IMR-90 (cell line): ENCODE measurements at regions not wholly inside any gene's neighbourhood (a gene's known extent, or its start where the extent isn't known, plus 50 kb on each side); places are given as distances from the start of the nearest gene placed in this dataset.

ENCODE experiments used
- ATAC-seq: fragments of 200-7000 bp; cut with Tn5 transposase; 2 replicates; pipeline ENCODE4 v1.9.1; 2020; ENCODE audit warnings: low read depth, mild to moderate bottlenecking, moderate library complexity
- BruUV-seq: library from RNA; stranded (reverse); fragments of 400-500 nt; replicated peaks from 2 replicates; lab custom pipeline; 2021; lab: Mats Ljungman, UMichigan
- CTCF ChIA-PET: fragments of 300-600 bp; formaldehyde crosslinking; extraction: SDS; loops from one replicate; lab custom pipeline; 2021; ENCODE audit warnings: antibody characterized with exemption; lab: Yijun Ruan, JAX
- POLR2A ChIA-PET: fragments of 300-600 bp; sonication (Branson Sonifier 250); formaldehyde crosslinking; loops from one replicate; lab custom pipeline; 2022; ENCODE audit warnings: antibody characterized with exemption; ENCODE audit not compliant: unreplicated experiment; lab: Charles Lee
- DNase-seq: peaks from one replicate; pipeline ENCODE4 v3.0.0; 2013
- H2AFZ ChIP-seq: replicated peaks from 2 replicates; pipeline ENCODE3; 2013; ENCODE audit warnings: low read length, mild to moderate bottlenecking; ENCODE audit not compliant: poor library complexity
- H2AK5ac ChIP-seq: 2 replicates; pipeline ENCODE4 v1.6.1; 2013; ENCODE audit warnings: low read depth, low read length, inconsistent platforms
- H2AK9ac ChIP-seq: replicated peaks from 2 replicates; pipeline ENCODE3; 2013; ENCODE audit warnings: mild to moderate bottlenecking, low read depth, low read length, moderate library complexity; ENCODE audit not compliant: poor library complexity
- H2BK120ac ChIP-seq: 2 replicates; pipeline ENCODE4 v1.6.1; 2013; ENCODE audit warnings: low read depth, low read length, inconsistent platforms
- H2BK15ac ChIP-seq: 3 replicates; pipeline ENCODE4 v1.6.1; 2013; ENCODE audit warnings: low read depth, low read length, inconsistent platforms
- H2BK20ac ChIP-seq: 2 replicates; pipeline ENCODE4 v1.6.1; 2013; ENCODE audit warnings: low read depth, mild to moderate bottlenecking, inconsistent platforms, low read length, moderate library complexity
- H2BK5ac ChIP-seq: 2 replicates; pipeline ENCODE4 v1.6.1; 2013; ENCODE audit warnings: mild to moderate bottlenecking, low read depth, low read length, inconsistent platforms; ENCODE audit not compliant: poor library complexity, severe bottlenecking
- H3K14ac ChIP-seq: replicated peaks from 2 replicates; pipeline ENCODE4 v1.6.1; 2013; ENCODE audit warnings: low read depth, low read length, inconsistent platforms
- H3K18ac ChIP-seq: 2 replicates; pipeline ENCODE4 v1.6.1; 2013; ENCODE audit warnings: low read depth, low read length, control low read depth
- H3K23ac ChIP-seq: 2 replicates; pipeline ENCODE4 v1.6.1; 2013; ENCODE audit warnings: low read depth, low read length, inconsistent platforms
- H3K27ac ChIP-seq: 2 replicates; pipeline ENCODE4 v1.5.1; 2013; ENCODE audit warnings: mild to moderate bottlenecking, control low read depth, low read length; ENCODE audit not compliant: insufficient read depth
- H3K27me3 ChIP-seq: 2 replicates; pipeline ENCODE4 v1.6.1; 2013; ENCODE audit warnings: low read length; ENCODE audit not compliant: control insufficient read depth, insufficient read depth
- H3K36me3 ChIP-seq: 2 replicates; pipeline ENCODE4 v1.6.1; 2013; ENCODE audit warnings: low read length, mixed read lengths; ENCODE audit not compliant: control insufficient read depth, insufficient read depth
- H3K4ac ChIP-seq: 2 replicates; pipeline ENCODE4 v1.6.1; 2013; ENCODE audit warnings: low read depth, low read length, inconsistent platforms
- H3K4me1 ChIP-seq: 2 replicates; pipeline ENCODE4 v1.6.1; 2013; ENCODE audit warnings: low read length, mixed read lengths; ENCODE audit not compliant: control insufficient read depth, insufficient read depth
- H3K4me2 ChIP-seq: 2 replicates; pipeline ENCODE4 v1.6.1; 2013; ENCODE audit warnings: low read depth, mild to moderate bottlenecking, control low read depth, low read length, moderate library complexity
- H3K4me3 ChIP-seq: 2 replicates; pipeline ENCODE4 v1.5.1; 2013; ENCODE audit warnings: low read depth, mild to moderate bottlenecking, control low read depth, low read length, moderate library complexity; ENCODE audit not compliant: insufficient read depth
- H3K56ac ChIP-seq: 2 replicates; pipeline ENCODE4 v1.6.1; 2013; ENCODE audit warnings: low read length, inconsistent platforms; ENCODE audit not compliant: insufficient read depth; ENCODE audit errors: extremely low read depth
- H3K79me1 ChIP-seq, 2 experiments: 2 replicates each; pipeline ENCODE4 v1.6.1; 2013; ENCODE audit warnings: low read length in 2 of 2, inconsistent platforms in 1 of 2, low read depth in 1 of 2
- H3K9ac ChIP-seq: 2 replicates; pipeline ENCODE4 v1.6.1; 2013; ENCODE audit warnings: low read depth, low read length, control low read depth
- H3K9me1 ChIP-seq: 2 replicates; pipeline ENCODE4 v1.6.1; 2013; ENCODE audit warnings: low read length, inconsistent platforms; ENCODE audit not compliant: insufficient read depth
- H3K9me3 ChIP-seq: 2 replicates; pipeline ENCODE4 v1.6.1; 2013; ENCODE audit warnings: low read length; ENCODE audit not compliant: control insufficient read depth, insufficient read depth
- H4K20me1 ChIP-seq: 2 replicates; pipeline ENCODE4 v1.6.1; 2013; ENCODE audit warnings: low read length, inconsistent platforms; ENCODE audit not compliant: insufficient read depth
- H4K5ac ChIP-seq: 2 replicates; pipeline ENCODE4 v1.6.1; 2013; ENCODE audit warnings: mild to moderate bottlenecking, low read depth, low read length, control low read depth
- H4K8ac ChIP-seq, 2 experiments: 2 replicates each; pipeline ENCODE4 v1.6.1; 2013; ENCODE audit warnings: low read depth in 2 of 2, low read length in 2 of 2, control low read depth in 1 of 2, inconsistent platforms in 1 of 2
- H4K91ac ChIP-seq: 2 replicates; pipeline ENCODE4 v1.6.1; 2013; ENCODE audit warnings: low read depth, low read length, inconsistent platforms; ENCODE audit not compliant: insufficient read depth
- BHLHE40 ChIP-seq: fragments of 150-350 bp; IDR thresholded peaks from 2 replicates; pipeline ENCODE4 v1.6.1; 2016; ENCODE audit warnings: mild to moderate bottlenecking, low read depth, low read length
- CHD1 ChIP-seq: IDR thresholded peaks from 2 replicates; pipeline ENCODE4 v1.6.1; 2012; ENCODE audit warnings: low read depth, low read length, improper control_type of control experiment
- CTCF ChIP-seq: conservative IDR thresholded peaks from 2 replicates; pipeline ENCODE4 v1.5.1; 2012; ENCODE audit warnings: mild to moderate bottlenecking, low read depth, low read length, improper control_type of control experiment
- ELK1 ChIP-seq: fragments of 150-350 bp; IDR thresholded peaks from 2 replicates; pipeline ENCODE4 v1.6.1; 2016; ENCODE audit warnings: low read depth, mild to moderate bottlenecking, low read length, moderate library complexity, borderline replicate concordance
- FOS ChIP-seq: fragments of 150-350 bp; IDR thresholded peaks from 2 replicates; pipeline ENCODE4 v1.6.1; 2016; ENCODE audit warnings: low read depth, low read length
- MAFK ChIP-seq: IDR thresholded peaks from 2 replicates; pipeline ENCODE4 v1.6.1; 2012; ENCODE audit warnings: low read depth, low read length, improper control_type of control experiment
- MAZ ChIP-seq: IDR thresholded peaks from 2 replicates; pipeline ENCODE4 v1.6.1; 2012; ENCODE audit warnings: low read depth, mild to moderate bottlenecking, low read length, improper control_type of control experiment, moderate library complexity, borderline replicate concordance
- NFE2L2 ChIP-seq: fragments of 150-350 bp; IDR thresholded peaks from 2 replicates; pipeline ENCODE4 v1.6.1; 2016; ENCODE audit warnings: low read depth, mild to moderate bottlenecking, low read length
- POLR2A ChIP-seq: IDR thresholded peaks from 2 replicates; pipeline ENCODE4 v1.6.1; 2012; ENCODE audit warnings: mild to moderate bottlenecking, low read depth, low read length
- RAD21 ChIP-seq: IDR thresholded peaks from 2 replicates; pipeline ENCODE4 v1.6.1; 2012; ENCODE audit warnings: low read length, improper control_type of control experiment
- SMC3 ChIP-seq: fragments of 150-350 bp; IDR thresholded peaks from 2 replicates; pipeline ENCODE4 v1.6.1; 2016; ENCODE audit warnings: low read depth, mild to moderate bottlenecking, antibody characterized with exemption, low read length, moderate library complexity
- WGBS, 2 experiments: methylation state at CpG; one replicate each; pipeline versions ENCODE4 v1.1.5 to v1.1.7; 2013; ENCODE audit warnings: missing lambda C conversion rate in 2 of 2; ENCODE audit not compliant: insufficient read length in 1 of 2; ENCODE audit errors: extremely low coverage in 2 of 2; 5-methylcytosine and 5-hydroxymethylcytosine counted together
- dilution Hi-C: fragments of 300-500 bp; cut with HindIII; formaldehyde crosslinking; loops from one replicate; pipeline ENCODE4 v1.14.3; 2018; ENCODE audit warnings: low sequenced_read_pairs; ENCODE audit not compliant: unreplicated experiment
- in situ Hi-C: fragments of 300-500 bp; cut with MboI; formaldehyde crosslinking; loops from 3 replicates; pipeline ENCODE4 v1.14.3; 2019; ENCODE audit warnings: low sequenced_read_pairs, inconsistent platforms, mixed read lengths
- intact Hi-C: fragments of 100-400 bp; cut with micrococcal nuclease; formaldehyde crosslinking; loops from 2 replicates; pipeline ENCODE4 v1.10.0; 2022

GRCh38 chr13:68110178-68110768 is 880.1 kb upstream of the PCDH9 start:
- Histone ChIP-seq H3K14ac (no peak overlapping the region), H4K20me1 (no peaks in the 10 kb centered on the region), H2AK9ac (no peak overlapping the region), H4K91ac (no peak overlapping the region), H3K18ac (no peak overlapping the region), H3K9me1 (no peaks in the 10 kb centered on the region), H3K79me1 (no peaks in the 10 kb centered on the region), H3K4me3 (no peak overlapping the region), H3K36me3 (no peaks in the 10 kb centered on the region), H3K4me1 (no peaks in the 10 kb centered on the region), H2AK5ac (no peak overlapping the region), H4K5ac (no peak overlapping the region), H3K27ac (no peak overlapping the region), H3K4ac (no peak overlapping the region), H2BK5ac (no peak overlapping the region), H2BK15ac (no peak overlapping the region), H2BK20ac (no peak overlapping the region), H4K8ac (no peak overlapping the region), H3K56ac (no peak overlapping the region), H3K4me2 (no peak overlapping the region), H3K9ac (no peak overlapping the region), H2BK120ac (no peak overlapping the region), H2AFZ (no peak overlapping the region), H3K9me3 (peaks cover 16% of the 10 kb centered on the region), H3K27me3 (no peaks in the 10 kb centered on the region), H3K23ac (no peak overlapping the region)
- no TSS peak for BruUV-seq
- ChIA-PET CTCF (no interaction called here), POLR2A (no interaction called here)
- no CpG with 5 or more reads among the region's 2 CpGs for WGBS, 2 experiments
- intact Hi-C loops (no loop called here), dilution Hi-C loops (no loop called here), in situ Hi-C loops (no loop called here)
- no peak for TF ChIP-seq FOS
- TF ChIP-seq POLR2A, result no peak
- TF ChIP-seq ELK1, result no peak
- no peak for TF ChIP-seq BHLHE40
- TF ChIP-seq CTCF, result no peak
- TF ChIP-seq MAFK, result no peak
- TF ChIP-seq RAD21, result no peak
- TF ChIP-seq CHD1, result no peak
- no peak for TF ChIP-seq NFE2L2
- no peak for TF ChIP-seq MAZ
- TF ChIP-seq SMC3, result no peak
- ATAC-seq (no peak), DNase-seq (no peak)
